Erythroblast (primary cell): ENCODE measurements at regions not wholly inside any gene's neighbourhood (a gene's known extent, or its start where the extent isn't known, plus 50 kb on each side); places are given as distances from the start of the nearest gene placed in this dataset.

ENCODE experiments used
- GATA1 ChIP-seq: IDR thresholded peaks from 2 replicates; pipeline ENCODE4 v1.6.1; 2011; ENCODE audit warnings: low read depth, mild to moderate bottlenecking, control low read depth, low read length, moderate library complexity
- POLR2A ChIP-seq: IDR thresholded peaks from 2 replicates; pipeline ENCODE4 v1.6.1; 2011; ENCODE audit warnings: mild to moderate bottlenecking, low read length

DNA sequence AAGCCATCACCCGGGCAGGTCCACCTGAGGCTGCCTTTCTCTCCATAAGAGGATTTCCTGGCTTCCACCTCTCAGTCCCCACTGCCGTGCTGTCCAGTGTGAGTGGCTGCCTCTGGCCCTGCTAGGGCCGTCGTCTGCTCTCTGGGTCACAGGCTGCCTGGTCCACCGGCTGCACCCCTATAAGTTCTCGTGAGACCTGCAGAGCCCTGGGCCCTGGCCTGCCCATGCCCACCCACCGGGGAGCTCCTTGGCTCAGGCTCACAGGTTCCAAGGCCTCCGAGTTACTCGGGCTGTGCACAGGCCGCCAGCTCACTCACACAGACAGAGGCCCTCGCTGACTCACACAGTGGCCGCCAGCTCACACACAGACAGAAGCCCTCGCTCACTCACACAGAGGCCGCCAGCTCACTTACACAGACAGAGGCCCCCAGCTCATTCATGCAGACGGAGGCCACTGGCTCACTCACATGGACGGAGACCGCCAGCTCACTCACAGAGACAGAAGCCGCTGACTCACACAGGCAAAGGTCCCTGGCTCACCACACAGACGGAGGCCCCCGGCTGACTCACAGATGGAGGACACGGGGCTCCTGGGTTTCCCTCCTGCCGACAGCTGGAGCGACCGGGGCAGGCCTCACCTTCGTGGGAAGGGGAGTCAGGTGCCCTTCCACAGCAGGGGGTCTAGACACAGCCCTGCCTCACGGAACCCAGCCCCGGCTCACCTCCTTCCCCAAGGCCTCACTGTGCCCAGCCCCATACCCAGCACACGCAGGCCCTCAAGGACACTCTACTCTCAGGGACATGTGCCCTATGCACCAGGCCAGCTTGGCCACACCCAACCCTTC, 334.1 kb upstream of the MYT1L start:
- TF ChIP-seq POLR2A (no peak), GATA1 (no peak)
